NB4 (cell line): ENCODE measurements at regions not wholly inside any gene's neighbourhood (a gene's known extent, or its start where the extent isn't known, plus 50 kb on each side); places are given as distances from the start of the nearest gene placed in this dataset.

ENCODE experiments used
- CTCF ChIP-seq: IDR thresholded peaks from one replicate; pipeline ENCODE4 v1.5.1; 2012; ENCODE audit warnings: low read depth, low read length
- MYC ChIP-seq: IDR thresholded peaks from 2 replicates; pipeline ENCODE4 v1.6.1; 2011; ENCODE audit warnings: low read depth, low read length
- POLR2A ChIP-seq: IDR thresholded peaks from 2 replicates; pipeline ENCODE4 v1.6.1; 2011; ENCODE audit warnings: mild to moderate bottlenecking; ENCODE audit not compliant: insufficient read length; ENCODE audit errors: extremely low read depth
- TF ChIP-seq, protein P1 (sequence below): IDR thresholded peaks from 2 replicates; pipeline ENCODE4 v1.6.1; 2011; ENCODE audit warnings: low read depth, low read length

GRCh38 chr3:143207338-143207961 lies 87.9 kb downstream of the CHST2 start:
- no peak for TF ChIP-seq CTCF
- TF ChIP-seq POLR2A = no peak
- TF ChIP-seq, protein P1, sequence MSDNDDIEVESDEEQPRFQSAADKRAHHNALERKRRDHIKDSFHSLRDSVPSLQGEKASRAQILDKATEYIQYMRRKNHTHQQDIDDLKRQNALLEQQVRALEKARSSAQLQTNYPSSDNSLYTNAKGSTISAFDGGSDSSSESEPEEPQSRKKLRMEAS = no peak
- no peak for TF ChIP-seq MYC
